ENCODE measurements at regions not wholly inside any gene's neighbourhood (a gene's known extent, or its start where the extent isn't known, plus 50 kb on each side); places are given as distances from the start of the nearest gene placed in this dataset.

DNA sequence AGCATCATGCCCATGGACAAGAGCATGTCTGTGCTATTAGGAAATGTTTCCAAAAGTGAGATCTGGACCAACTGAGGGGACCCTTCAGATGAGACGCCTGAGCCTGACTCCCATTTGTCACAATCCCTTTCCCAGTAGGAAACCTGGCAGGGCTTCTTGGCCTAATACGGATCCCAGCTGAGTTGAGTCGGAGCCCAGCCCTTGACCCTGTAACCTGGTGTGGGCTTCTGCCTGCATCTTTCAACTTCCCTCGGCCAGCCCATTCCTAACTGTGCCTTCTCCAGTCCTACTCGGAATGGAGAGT is 148.3 kb downstream of the IRX2 start:
- DNase-seq (ENCODE audit: extremely low read depth, low read depth) = no peak
- TF ChIP-seq, protein P1, sequence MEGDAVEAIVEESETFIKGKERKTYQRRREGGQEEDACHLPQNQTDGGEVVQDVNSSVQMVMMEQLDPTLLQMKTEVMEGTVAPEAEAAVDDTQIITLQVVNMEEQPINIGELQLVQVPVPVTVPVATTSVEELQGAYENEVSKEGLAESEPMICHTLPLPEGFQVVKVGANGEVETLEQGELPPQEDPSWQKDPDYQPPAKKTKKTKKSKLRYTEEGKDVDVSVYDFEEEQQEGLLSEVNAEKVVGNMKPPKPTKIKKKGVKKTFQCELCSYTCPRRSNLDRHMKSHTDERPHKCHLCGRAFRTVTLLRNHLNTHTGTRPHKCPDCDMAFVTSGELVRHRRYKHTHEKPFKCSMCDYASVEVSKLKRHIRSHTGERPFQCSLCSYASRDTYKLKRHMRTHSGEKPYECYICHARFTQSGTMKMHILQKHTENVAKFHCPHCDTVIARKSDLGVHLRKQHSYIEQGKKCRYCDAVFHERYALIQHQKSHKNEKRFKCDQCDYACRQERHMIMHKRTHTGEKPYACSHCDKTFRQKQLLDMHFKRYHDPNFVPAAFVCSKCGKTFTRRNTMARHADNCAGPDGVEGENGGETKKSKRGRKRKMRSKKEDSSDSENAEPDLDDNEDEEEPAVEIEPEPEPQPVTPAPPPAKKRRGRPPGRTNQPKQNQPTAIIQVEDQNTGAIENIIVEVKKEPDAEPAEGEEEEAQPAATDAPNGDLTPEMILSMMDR (IDR thresholded peaks at IDR 0.05; ENCODE audit: low read depth, low read length, missing control alignments) = no peak
- no peak overlapping the region for H3K4me3 ChIP-seq (replicated peaks; ENCODE audit: low read depth, low read length)

DNA sequence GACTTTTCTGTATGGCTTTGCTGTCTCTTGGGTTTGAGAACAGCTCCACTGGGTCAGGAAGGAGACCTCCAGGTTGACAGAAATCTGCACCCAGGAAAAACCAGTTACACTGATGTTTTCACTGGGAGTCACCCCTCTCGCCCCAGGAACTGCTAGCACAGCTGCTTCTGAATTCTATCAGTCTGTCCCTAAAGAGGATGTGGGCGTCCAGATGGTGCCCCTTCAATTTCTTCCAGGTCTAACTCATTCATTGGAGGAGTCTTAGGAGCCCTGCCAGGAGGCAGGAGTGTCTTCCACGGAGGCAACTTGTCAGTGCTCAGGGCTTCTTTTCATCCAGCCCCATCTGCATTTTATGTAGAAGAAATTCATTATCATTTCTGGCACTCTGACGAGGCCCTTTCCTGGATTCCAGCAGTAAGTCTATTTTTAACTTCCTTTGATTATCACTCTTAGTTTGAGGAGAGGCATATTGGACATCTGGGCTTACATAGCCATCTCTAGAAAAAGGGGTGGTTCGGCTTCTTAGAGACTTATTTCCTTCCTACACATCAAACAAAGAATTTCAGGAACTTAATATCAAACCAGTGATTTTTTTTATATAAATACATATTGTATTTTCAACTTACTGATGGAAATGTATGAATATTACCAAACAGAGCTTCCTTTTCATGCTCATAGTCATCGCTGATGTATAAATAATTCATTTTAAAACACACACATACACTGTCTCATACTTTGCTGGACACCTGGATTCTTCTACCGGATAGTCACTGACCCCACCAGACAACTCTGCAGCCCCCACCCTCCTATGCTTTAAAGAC is 148.8 kb downstream of the IRX2 start:
- TF ChIP-seq, protein P1 (IDR thresholded peaks at IDR 0.05; ENCODE audit: low read depth, low read length, missing control alignments) = no peak
- H3K4me3 ChIP-seq (replicated peaks; ENCODE audit: low read depth, low read length) = no peak overlapping the region
- DNase-seq (ENCODE audit: extremely low read depth, low read depth) = no peak

DNA sequence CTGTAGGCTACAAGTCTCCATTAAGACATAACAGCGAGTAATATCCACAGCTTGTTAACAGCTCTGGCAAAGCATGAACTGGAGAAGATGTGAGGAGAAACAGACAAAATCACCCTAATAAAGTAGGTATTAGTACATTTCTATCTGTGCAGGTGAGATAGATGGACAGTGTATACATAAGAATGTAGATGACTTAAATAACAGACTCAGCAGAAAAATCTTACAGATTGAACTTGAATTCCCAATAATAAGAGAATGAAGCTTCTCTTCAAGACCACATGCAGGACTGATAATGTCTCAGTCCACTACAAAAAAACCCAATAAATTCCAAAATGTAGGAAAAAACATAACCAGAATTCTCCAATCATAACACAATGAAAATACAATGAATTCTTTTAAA is 153.0 kb downstream of the IRX2 start:
- DNase-seq (ENCODE audit: extremely low read depth, low read depth) = no peak
- TF ChIP-seq, protein P1 (IDR thresholded peaks at IDR 0.05; ENCODE audit: low read depth, low read length, missing control alignments) = no peak
- H3K4me3 ChIP-seq (replicated peaks; ENCODE audit: low read depth, low read length) = no peak overlapping the region

DNA sequence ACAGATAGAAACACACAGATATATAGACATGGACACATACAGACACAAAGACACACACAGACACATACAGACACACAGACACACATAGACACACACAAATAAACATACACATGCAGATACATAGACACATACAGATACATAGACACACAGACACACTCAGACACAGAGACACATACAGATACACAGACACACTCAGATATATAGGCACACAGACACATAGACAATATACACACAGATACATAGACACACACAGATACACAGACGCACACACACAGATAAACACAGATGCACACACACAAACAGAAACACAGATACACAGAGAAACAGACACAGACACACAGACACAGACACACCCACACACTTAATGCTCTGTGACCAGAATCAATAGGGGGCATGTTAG is 156.8 kb downstream of the IRX2 start:
- H3K4me3 ChIP-seq (replicated peaks; ENCODE audit: low read depth, low read length) = no peak overlapping the region
- TF ChIP-seq, protein P1 (IDR thresholded peaks at IDR 0.05; ENCODE audit: low read depth, low read length, missing control alignments) = no peak
- no peak for DNase-seq (ENCODE audit: extremely low read depth, low read depth)

DNA sequence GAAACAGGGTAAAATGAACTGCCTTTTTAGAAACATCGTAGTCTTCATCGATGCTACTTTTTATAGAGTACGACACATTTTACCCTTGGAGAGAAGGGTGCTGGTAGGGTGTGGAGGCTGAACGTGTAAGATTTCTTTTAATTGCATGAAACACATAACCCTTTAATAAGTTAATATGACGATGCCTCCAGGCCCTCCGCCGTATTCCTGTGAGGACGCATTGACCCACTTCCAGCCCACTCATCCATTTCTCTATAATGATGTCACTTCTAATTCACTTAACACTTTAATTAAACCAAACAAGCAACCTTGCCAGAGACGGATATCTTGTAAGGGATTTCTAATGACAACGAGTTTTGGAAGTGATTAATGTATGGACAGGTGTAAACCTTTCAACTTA is 158.7 kb downstream of the IRX2 start:
- TF ChIP-seq, protein P1 (IDR thresholded peaks at IDR 0.05; ENCODE audit: low read depth, low read length, missing control alignments) = no peak
- DNase-seq (ENCODE audit: extremely low read depth, low read depth) = no peak
- no peak overlapping the region for H3K4me3 ChIP-seq (replicated peaks; ENCODE audit: low read depth, low read length)

DNA sequence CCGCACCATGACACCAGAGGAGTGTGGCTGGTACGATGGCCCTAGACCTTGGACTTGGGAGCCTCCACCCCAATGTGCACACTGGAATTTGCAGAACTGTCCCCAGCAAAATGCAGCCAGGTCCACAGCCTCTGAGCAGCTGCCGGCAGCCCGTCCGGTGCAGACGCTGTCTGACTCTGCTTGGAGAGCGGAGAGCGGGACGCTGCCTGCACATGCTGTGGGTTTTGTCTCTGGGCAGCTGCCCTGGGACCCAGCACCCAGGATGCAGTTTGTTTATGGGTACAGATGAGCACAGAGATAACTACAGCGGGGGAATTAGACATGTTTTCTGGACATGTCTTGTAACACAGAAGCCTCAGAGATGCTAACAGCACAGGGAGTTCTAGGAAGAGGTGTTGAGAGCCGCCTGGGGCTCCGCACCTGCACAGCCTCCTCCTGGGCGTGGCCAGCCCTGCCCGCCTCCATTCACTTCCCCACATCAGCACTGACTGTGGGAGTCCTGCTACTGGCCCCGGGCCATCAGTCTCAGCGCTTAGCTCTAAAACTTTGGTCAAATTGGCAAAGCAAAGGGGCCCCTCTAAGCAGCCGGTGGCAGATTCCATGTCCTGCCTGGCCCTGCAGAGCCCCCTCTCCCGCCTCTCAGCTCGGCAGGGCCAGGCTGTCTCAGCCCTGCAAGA is 159.6 kb downstream of the IRX2 start:
- no peak for DNase-seq (ENCODE audit: extremely low read depth, low read depth)
- no peak overlapping the region for H3K4me3 ChIP-seq (replicated peaks; ENCODE audit: low read depth, low read length)
- TF ChIP-seq, protein P1 (IDR thresholded peaks at IDR 0.05; ENCODE audit: low read depth, low read length, missing control alignments) = no peak
